RPMI8226 (cell line): ENCODE measurements at regions not wholly inside any gene's neighbourhood (a gene's known extent, or its start where the extent isn't known, plus 50 kb on each side); places are given as distances from the start of the nearest gene placed in this dataset.

Experiments used
- DNase-seq: peaks from one replicate; pipeline ENCODE4 v3.0.0-alpha.2; 2015

DNA sequence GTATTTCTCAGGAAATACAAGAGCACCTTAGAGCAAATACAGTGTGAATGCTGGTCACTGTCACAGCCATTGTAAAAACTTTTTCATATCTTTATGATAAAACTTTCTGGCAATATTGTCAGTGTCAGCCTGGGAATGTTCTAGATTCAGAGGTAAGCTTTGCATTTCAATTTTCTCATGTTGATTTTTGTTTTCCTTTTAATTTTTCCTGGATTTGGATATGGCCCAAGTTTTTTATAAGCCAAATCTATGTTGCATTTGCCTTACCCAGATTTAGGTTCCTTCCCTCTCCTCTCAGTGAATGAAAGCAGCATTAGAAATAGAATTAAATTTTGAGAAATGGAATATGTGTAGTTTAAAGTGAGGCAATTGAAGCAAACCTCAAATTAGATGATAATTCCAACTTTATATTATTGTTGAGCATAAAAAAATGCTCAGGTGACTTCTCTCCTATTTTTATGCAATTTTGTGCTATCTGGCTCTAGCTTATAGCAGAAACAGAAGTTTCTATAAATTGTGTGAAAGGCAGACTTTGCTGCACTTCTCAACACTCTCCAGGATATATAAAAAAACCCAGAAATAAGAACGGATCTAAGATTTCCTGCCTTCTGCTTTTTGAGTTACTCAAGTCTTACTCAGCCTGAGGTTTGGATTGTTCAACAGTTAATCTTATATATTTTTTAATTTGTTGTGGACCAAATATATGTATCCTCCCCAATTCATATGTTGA, 368.2 kb upstream of the PRICKLE1 start:
- no peak for DNase-seq

DNA sequence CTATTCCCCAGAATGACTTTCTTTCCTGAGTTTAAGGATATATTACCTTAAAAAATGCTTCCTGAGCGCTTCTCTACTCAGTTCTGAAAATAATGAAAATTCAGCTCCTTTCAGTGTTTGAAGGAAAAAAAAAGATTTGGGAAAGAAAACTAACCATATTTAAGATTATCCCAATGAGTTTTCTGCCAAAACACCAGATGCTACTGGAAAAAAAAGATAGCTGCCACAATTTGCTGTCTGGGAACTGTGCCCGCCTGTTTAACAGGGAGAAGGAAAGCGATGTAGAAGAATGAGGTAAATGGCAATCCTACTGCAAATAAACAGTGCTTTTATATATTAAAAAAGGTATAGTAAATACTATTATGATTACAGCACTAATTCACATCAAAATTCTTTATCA, 367.6 kb upstream of the PRICKLE1 start:
- DNase-seq: no peak

DNA sequence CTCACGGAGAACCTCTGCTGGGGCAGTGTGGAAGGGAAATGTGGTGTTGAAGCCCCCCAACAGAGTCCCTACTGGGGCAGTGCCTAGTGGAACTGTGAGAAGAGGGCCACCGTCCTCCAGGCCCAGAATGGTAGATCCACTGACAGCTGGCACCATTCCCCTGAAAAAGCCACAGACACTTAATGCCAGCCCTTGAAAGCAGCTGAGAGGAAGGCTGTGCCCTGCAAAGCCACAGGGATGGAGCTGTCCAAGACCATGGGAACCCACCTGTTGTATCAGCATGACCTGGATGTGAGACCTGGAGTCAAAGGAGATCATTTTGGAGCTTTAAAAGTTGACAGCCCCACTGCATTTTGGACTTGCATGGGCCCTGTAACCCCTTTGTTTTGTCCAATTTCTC, 363.5 kb upstream of the PRICKLE1 start:
- no peak for DNase-seq

- DNase-seq: no peak
Measured at GRCh38 chr12:42946871-42947381, 357.4 kb upstream of the PRICKLE1 start.

- DNase-seq: no peak
Measured at GRCh38 chr12:42945927-42946326, 356.4 kb upstream of the PRICKLE1 start.

DNA sequence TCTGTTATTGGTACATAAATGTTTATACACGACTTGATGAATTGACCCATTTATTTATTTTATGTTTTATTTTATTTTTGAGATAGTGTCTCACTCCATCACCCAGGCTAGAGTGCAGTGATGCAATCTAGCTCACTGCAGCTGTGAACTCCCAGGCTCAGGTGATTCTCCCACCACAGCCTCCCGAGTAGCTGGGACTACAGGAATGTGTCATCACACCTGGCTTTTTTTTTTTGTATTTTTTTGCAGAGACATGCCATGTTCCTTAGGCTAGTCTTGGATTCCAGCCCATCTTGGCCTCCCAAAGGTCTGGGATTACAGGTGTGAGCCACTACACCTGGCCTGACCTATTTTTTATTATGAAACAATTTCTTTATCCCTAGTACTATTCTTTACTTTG, 355.0 kb upstream of the PRICKLE1 start:
- DNase-seq: no peak

DNA sequence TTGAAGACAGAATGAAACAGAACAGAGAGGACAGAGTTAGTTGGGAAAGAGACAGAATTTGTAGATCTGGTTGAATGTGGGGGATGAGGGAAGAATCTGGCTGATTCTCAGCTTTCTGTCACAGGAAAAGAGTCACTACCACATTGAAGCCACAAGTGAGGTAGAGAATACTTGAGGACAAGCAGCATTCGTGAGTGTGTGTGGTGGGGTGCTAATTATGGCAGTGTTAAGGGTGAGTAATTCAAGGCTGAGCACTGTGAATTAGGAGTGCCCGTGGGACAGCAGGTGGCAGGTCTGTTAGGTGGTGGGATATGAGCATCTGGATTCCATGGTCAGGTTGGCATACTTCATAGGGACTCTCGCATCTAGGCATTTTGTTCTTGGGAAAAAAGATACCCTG, 347.4 kb upstream of the PRICKLE1 start:
- no peak for DNase-seq

DNA sequence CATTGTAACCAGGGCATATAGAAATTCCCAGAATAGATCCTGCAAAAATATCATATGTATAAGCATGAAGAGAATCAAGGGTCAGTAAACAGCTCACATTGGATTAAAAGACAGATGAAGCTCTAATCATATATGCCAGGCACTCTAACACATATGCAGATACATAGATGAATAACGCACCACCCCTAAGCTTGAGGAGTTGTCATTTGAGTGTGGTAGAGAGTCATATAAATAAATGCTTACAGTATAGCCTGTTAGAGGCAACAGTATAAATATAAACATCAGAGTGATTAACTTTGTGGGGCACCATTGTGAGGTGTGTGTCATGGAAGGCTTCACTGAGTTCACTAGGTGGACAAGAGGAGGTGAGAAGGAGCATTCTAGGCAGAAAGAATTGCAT, 346.7 kb upstream of the PRICKLE1 start:
- DNase-seq: no peak

DNA sequence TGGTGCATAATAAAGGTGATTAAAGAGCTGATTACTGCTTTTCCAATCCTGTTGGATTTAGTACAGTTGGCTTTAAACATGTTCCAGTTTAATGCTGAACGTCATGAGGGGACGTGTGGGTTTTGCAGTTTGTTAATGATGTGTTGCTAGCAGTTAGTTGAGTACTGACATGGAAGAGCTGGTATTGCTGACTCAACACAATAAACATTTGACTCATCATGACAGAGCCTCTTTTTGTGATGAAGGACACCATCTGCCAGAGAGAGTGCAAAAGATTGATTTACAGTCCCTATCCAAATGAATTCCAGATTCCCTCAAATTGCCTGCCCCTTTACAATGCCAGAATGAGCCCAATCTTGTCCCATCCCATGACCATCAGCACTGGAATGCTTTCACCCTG, 346.2 kb upstream of the PRICKLE1 start:
- no peak for DNase-seq

- no peak for DNase-seq
Measured at GRCh38 chr12:42935090-42935489, 345.5 kb upstream of the PRICKLE1 start.

DNA sequence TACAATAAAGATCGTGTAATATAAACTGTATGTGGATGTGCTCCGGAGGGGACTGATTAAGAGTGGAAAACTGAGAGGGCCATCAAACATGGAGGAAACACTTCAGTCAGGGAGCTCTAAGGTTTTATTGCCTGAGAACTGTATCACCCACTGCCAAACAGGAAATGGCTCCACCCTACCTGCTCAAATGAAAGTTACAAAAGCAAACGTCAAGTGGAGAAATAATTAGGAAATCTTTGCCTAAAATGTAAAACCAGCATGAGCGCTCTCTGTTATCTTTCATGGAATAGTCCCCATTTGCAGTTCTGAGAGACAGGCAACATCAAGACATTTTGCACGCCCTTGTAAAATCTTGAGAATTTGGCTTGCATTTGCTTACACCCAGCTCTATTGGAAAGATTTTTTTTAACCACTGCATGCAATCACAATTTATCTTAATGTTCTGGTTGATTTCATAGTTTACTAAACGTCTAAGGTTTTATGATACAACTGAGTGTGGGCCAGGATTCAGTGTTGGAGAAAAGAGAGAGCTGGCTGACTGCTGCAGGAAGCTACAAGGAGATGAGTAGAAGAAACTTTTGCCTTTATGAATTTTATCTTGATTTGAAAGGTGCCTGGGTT, 344.0 kb upstream of the PRICKLE1 start:
- no peak for DNase-seq

GRCh38 chr12:42932936-42933335, 343.4 kb upstream of the PRICKLE1 start:
- no peak for DNase-seq

GRCh38 chr12:42926232-42926631, 336.7 kb upstream of the PRICKLE1 start:
- DNase-seq: no peak

DNA sequence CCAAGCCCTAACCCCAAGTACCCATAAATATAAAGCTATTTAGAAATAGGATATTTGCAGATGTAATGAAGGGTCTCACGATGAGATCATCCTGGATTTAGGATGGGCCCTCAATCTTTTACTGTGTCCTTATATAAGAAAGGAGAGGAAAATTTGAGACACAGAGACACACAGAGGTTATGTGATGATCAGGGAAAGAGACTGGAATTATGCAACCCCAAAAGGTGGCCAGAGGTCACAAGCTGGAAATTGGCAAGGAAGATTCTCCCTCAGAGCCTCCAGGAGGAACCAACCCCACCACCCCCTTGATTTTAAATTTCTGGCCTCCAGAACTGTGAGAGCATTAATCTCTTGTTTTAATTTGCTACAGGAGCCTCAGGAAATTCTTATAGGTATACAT, 334.9 kb upstream of the PRICKLE1 start:
- no peak for DNase-seq

GRCh38 chr12:42923583-42923982, 334.0 kb upstream of the PRICKLE1 start:
- no peak for DNase-seq

DNA sequence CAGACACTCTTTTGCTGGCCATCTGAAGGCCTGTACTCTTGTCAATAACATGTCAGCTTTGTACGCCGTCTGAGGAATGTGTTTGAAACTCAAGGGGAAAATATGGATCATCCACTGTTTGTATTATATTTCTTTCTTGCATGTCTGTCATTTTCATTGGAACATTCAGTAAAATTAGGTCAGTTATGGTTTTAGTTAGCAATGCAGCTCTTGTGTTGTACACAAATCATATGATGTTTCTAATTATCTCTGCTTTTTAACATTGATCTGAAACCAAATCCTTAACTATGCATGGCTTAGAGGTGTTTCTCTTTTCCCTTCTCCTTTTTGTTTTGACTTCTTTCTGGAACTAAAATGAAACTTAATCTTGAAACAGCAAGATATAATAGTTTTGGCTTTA, 333.6 kb upstream of the PRICKLE1 start:
- no peak for DNase-seq

- DNase-seq: no peak
Measured at GRCh38 chr12:42922505-42922850, 332.9 kb upstream of the PRICKLE1 start.

- no peak for DNase-seq
Measured at GRCh38 chr12:42921741-42922504, 332.4 kb upstream of the PRICKLE1 start.

DNA sequence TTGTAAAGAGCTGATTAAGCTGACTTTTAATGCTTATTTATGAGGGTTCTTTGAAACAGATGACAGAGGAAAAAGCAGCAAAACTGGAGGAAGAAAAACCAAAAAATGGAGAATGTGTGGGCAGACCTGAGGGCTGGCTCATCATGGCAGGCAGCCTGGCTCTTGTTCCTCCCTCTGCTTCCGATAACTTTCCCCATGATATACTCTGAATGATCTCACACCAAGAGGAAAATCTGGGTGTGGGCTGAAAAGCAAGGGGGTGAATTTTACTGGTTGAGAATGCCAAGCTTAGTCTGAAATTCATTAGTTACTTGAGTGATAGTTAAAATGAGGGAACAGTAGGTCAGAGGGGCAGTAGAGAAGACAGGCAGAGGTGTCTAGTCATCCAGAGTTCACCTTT, 330.1 kb upstream of the PRICKLE1 start:
- DNase-seq: no peak

- no peak for DNase-seq
Measured at GRCh38 chr12:42918443-42918842, 328.9 kb upstream of the PRICKLE1 start.

DNA sequence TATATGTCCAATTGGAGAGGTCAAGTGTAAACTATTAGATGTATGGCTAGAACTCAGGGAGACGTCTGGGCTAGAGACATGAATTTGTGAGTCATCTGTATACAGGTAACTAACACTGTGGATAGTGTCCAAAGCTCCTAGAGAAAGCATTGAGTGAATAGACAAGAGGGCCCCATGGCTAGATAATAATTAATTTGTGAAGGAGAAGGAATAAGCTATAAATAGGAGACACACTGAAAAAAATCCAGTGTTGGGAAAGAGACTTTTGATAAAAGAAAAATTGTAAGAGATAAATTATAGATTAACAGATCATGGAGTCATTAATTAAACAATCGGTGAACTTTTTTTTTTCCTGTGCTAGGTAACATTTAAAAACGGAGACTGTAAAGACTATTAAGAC, 326.6 kb upstream of the PRICKLE1 start:
- DNase-seq: no peak

- no peak for DNase-seq
Measured at GRCh38 chr12:42915426-42915825, 325.9 kb upstream of the PRICKLE1 start.

- DNase-seq: no peak
Measured at GRCh38 chr12:42912367-42912766, 322.8 kb upstream of the PRICKLE1 start.

DNA sequence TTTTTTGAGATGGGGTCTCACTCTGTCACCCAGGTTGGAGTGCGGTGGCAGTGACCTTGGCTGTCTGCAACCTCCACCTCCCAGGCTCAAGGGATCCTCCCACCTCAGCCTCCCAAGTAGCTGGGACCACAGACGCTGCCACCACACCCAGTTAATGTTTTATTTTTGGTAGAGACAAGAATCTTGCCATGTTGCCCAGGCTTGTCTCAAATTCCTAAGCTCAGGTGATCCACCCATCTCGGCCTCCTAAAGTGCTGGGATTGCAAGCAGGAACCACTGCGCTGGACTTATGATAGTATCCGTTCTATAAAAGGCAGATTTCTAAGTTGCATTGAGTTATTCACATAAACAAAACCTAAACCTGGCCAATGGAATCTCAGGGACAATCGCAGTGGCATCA, 321.1 kb upstream of the PRICKLE1 start:
- DNase-seq: no peak
